Glutamatergic neuron (in vitro differentiated cells): ENCODE measurements at regions not wholly inside any gene's neighbourhood (a gene's known extent, or its start where the extent isn't known, plus 50 kb on each side); places are given as distances from the start of the nearest gene placed in this dataset.

Experiments
- DNase-seq: peaks from one replicate; pipeline ENCODE4 v3.0.0; 2022
- H3K27ac Mint-ChIP-seq: one replicate; pipeline ENCODE4 v1.8.0; 2020; ENCODE audit warnings: mild to moderate bottlenecking, mixed read lengths, inconsistent platforms; ENCODE audit not compliant: unreplicated experiment
- H3K27me3 Mint-ChIP-seq: one replicate; pipeline ENCODE4 v1.8.0; 2020; ENCODE audit warnings: mild to moderate bottlenecking, moderate library complexity, mixed read lengths, inconsistent platforms; ENCODE audit not compliant: unreplicated experiment
- H3K36me3 Mint-ChIP-seq: one replicate; pipeline ENCODE4 v1.8.0; 2020; ENCODE audit warnings: mild to moderate bottlenecking, mixed read lengths, inconsistent platforms; ENCODE audit not compliant: unreplicated experiment
- H3K4me1 Mint-ChIP-seq: one replicate; pipeline ENCODE4 v1.8.0; 2020; ENCODE audit warnings: mild to moderate bottlenecking, low read depth, mixed read lengths, inconsistent platforms; ENCODE audit not compliant: unreplicated experiment
- H3K4me3 Mint-ChIP-seq: one replicate; pipeline ENCODE4 v1.8.0; 2020; ENCODE audit warnings: mild to moderate bottlenecking, mixed read lengths, inconsistent platforms; ENCODE audit not compliant: unreplicated experiment
- H3K9me3 Mint-ChIP-seq: one replicate; pipeline ENCODE4 v1.8.0; 2020; ENCODE audit warnings: mild to moderate bottlenecking, moderate library complexity, mixed read lengths, inconsistent platforms; ENCODE audit not compliant: unreplicated experiment
- CTCF ChIP-seq: fragments of 200-600 bp; sonication (generic); IDR thresholded peaks from one replicate; pipeline ENCODE4 v1.5.0; 2021; ENCODE audit not compliant: partially characterized antibody, unreplicated experiment

- DNase-seq, result no peak
- peaks cover 4% of the 10 kb centered on the region for H3K4me1 Mint-ChIP-seq
- TF ChIP-seq CTCF, result no peak
- peaks cover 4% of the 10 kb centered on the region for H3K27me3 Mint-ChIP-seq
- no peak overlapping the region for H3K4me3 Mint-ChIP-seq
- H3K36me3 Mint-ChIP-seq, result peaks cover 5% of the 10 kb centered on the region
- H3K9me3 Mint-ChIP-seq, result peaks cover 14% of the 10 kb centered on the region
- H3K27ac Mint-ChIP-seq, result no peak overlapping the region
Measured at GRCh38 chr11:70678931-70679900, 280.9 kb downstream of the CTTN start.

- no peak for DNase-seq
- no peak overlapping the region for H3K27ac Mint-ChIP-seq
- peaks cover 4% of the 10 kb centered on the region for H3K27me3 Mint-ChIP-seq
- no peaks in the 10 kb centered on the region for H3K4me1 Mint-ChIP-seq
- H3K4me3 Mint-ChIP-seq, result no peak overlapping the region
- H3K36me3 Mint-ChIP-seq, result peaks cover 5% of the 10 kb centered on the region
- H3K9me3 Mint-ChIP-seq, result peaks cover 14% of the 10 kb centered on the region
- no peak for TF ChIP-seq CTCF
Measured at GRCh38 chr11:70680781-70681281, 282.5 kb downstream of the CTTN start.

- Mint-ChIP-seq H3K4me3 (no peak overlapping the region), H3K36me3 (peaks cover 5% of the 10 kb centered on the region), H3K27ac (no peak overlapping the region), H3K27me3 (peaks cover 4% of the 10 kb centered on the region), H3K4me1 (no peaks in the 10 kb centered on the region), H3K9me3 (peaks cover 14% of the 10 kb centered on the region)
- DNase-seq, result no peak
- TF ChIP-seq CTCF, result no peak
Measured at GRCh38 chr11:70682056-70682455, 283.7 kb downstream of the CTTN start.

GRCh38 chr11:70682760-70683159 is 284.4 kb downstream of the CTTN start:
- Mint-ChIP-seq H3K9me3 (peaks cover 12% of the 10 kb centered on the region), H3K27me3 (peaks cover 4% of the 10 kb centered on the region), H3K4me3 (no peak overlapping the region), H3K27ac (no peak overlapping the region), H3K36me3 (peaks cover 4% of the 10 kb centered on the region), H3K4me1 (no peaks in the 10 kb centered on the region)
- no peak for DNase-seq
- TF ChIP-seq CTCF, result no peak

- Mint-ChIP-seq H3K27ac (no peak overlapping the region), H3K27me3 (no peaks in the 10 kb centered on the region), H3K9me3 (peaks cover 5% of the 10 kb centered on the region), H3K4me1 (no peaks in the 10 kb centered on the region), H3K4me3 (no peak overlapping the region), H3K36me3 (peaks cover 6% of the 10 kb centered on the region)
- no peak for DNase-seq
- TF ChIP-seq CTCF, result no peak
Measured at GRCh38 chr11:70687716-70688115, 289.4 kb downstream of the CTTN start.
